ENCODE measurements at regions not wholly inside any gene's neighbourhood (a gene's known extent, or its start where the extent isn't known, plus 50 kb on each side); places are given as distances from the start of the nearest gene placed in this dataset.

GRCh38 chr1:57898531-57898930 lies 474.7 kb upstream of the DAB1 start:
- TF ChIP-seq POLR2AphosphoS5 (IDR thresholded peaks at IDR 0.05; ENCODE audit: low read depth, low read length) (no peak), POLR2A (IDR thresholded peaks at IDR 0.05; ENCODE audit: low read depth, low read length) (no peak), TAF1 (IDR thresholded peaks at IDR 0.05; ENCODE audit: low read depth, low read length) (no peak)
